ENCODE measurements at regions not wholly inside any gene's neighbourhood (a gene's known extent, or its start where the extent isn't known, plus 50 kb on each side); places are given as distances from the start of the nearest gene placed in this dataset.

DNA sequence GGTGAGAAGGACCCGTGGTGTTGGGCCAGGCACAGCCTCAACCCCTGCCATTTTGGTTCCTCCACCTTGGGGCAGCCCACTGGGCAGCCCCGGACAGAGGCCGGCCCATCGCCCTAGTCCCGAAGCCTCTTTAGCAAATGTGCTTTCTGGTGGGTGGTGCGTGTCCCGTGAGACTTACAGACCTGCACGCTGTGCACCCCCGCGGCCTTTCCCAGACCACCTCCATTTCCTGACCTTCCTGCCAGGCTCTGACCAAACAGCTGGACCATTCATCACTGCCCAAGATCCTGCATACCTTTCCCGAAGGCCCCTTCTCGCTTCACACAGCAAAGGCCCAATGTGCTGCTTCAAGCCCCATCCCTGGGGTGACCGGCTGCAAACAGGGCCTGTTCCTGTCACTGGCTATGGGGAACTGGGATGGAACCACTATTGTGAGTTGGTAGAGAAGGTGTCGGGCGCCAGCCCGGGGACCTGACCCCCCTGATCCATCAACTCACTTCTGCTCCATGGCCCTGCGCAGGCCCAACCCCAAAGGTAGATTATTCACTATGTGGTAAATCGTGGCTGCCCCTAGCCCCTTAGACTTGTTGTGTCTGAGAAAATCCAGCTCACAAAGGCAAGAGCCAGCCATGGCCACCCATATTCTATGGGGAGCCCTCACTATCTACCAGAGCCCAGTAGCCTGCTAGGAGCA, 341.0 kb downstream of the EIPR1 start:
- peaks cover 0 to 2% (median 0%) of the 10 kb centered on the region in 3 donors for H3K27me3 ChIP-seq
- H3K4me1 ChIP-seq = no peaks in the 10 kb centered on the region
- H3K36me3 ChIP-seq = no peaks in the 10 kb centered on the region
- no peak for TF ChIP-seq POLR2A (IDR thresholded peaks at IDR 0.05)
- TF ChIP-seq, protein P1, sequence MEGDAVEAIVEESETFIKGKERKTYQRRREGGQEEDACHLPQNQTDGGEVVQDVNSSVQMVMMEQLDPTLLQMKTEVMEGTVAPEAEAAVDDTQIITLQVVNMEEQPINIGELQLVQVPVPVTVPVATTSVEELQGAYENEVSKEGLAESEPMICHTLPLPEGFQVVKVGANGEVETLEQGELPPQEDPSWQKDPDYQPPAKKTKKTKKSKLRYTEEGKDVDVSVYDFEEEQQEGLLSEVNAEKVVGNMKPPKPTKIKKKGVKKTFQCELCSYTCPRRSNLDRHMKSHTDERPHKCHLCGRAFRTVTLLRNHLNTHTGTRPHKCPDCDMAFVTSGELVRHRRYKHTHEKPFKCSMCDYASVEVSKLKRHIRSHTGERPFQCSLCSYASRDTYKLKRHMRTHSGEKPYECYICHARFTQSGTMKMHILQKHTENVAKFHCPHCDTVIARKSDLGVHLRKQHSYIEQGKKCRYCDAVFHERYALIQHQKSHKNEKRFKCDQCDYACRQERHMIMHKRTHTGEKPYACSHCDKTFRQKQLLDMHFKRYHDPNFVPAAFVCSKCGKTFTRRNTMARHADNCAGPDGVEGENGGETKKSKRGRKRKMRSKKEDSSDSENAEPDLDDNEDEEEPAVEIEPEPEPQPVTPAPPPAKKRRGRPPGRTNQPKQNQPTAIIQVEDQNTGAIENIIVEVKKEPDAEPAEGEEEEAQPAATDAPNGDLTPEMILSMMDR (IDR thresholded peaks at IDR 0.05 in 4 of 5, conservative IDR thresholded peaks at IDR 0.05 in 1 of 5) = no peak
- intact Hi-C loops (cut with DNase I; ENCODE audit: low total_unique reads) (no loop called here), in situ Hi-C loops (cut with MboI; ENCODE audit: low sequenced_read_pairs in 4 of 4) (no loop called here)
- DNase-seq = no peak
- H3K4me3 ChIP-seq = no peak overlapping the region
- ATAC-seq = no peak
- H3K9me3 ChIP-seq = no peaks in the 10 kb centered on the region
- H3K27ac ChIP-seq = no peak overlapping the region

DNA sequence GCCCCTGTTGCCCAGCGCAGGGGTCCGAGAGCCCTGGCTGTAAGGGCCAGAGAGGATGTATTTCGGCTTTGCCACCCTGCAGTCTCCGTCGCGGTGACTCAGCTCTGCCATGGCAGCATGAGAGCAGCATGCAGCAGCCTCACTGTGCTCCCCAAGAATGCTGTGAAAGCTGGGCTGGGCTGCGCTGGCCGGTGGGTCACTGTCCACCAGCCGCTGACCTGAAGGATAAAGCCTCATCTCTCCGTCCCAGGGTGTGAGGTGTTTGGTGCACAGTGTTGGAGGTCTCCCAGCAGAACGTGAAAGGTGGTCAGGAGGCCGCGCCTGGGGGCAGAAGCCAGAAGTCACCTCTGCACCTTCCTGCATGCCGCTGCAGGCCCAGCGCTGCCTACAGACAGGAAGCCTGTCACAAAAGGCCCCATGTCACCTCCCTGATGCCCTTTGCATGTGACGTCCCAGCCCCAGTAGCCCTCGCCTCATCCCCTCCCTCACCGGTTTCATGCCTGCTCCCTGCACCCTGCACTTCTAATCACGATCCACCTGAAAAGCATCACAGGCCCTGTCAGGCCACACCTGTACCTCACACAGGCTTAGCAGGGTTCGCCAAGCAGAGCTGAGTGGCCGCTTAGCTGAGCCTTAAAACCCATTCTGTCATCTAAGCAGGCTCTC, 342.1 kb downstream of the EIPR1 start:
- Histone ChIP-seq H3K9me3 (no peaks in the 10 kb centered on the region), H3K4me1 (no peaks in the 10 kb centered on the region), H3K36me3 (no peaks in the 10 kb centered on the region), H3K27me3 (no peaks in the 10 kb centered on the region), H3K27ac (no peak overlapping the region), H3K4me3 (no peak overlapping the region)
- TF ChIP-seq, protein P1 (IDR thresholded peaks at IDR 0.05 in 4 of 5, conservative IDR thresholded peaks at IDR 0.05 in 1 of 5) = no peak
- no peak for TF ChIP-seq POLR2A (IDR thresholded peaks at IDR 0.05)
- ATAC-seq (no peak), DNase-seq (no peak)
- in situ Hi-C loops (cut with MboI; ENCODE audit: low sequenced_read_pairs in 4 of 4) (no loop called here), intact Hi-C loops (cut with DNase I; ENCODE audit: low total_unique reads) (no loop called here)

DNA sequence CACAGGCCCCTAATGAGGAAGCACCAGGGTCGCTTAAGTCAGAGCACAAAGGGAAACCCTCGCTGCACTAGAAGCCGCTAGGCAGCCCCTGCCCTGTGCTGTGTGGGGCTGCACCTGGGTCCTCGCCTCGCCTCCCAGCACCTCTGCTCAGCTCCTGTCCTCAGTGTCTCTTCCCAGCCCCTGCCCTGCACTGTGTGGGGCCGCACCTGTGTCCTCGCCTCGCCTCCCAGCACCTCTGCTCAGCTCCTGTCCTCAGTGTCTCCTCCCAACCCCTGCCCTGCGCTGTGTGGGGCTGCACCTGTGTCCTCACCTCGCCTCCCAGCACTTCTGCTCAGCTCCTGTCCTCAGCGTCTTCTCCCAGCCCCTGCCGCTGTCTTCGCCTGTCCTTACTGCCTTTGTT, 342.8 kb downstream of the EIPR1 start:
- Histone ChIP-seq H3K27ac (no peak overlapping the region), H3K36me3 (no peaks in the 10 kb centered on the region), H3K27me3 (no peaks in the 10 kb centered on the region), H3K9me3 (no peaks in the 10 kb centered on the region), H3K4me3 (no peak overlapping the region), H3K4me1 (no peaks in the 10 kb centered on the region)
- no peak for TF ChIP-seq POLR2A (IDR thresholded peaks at IDR 0.05)
- TF ChIP-seq, protein P1 (IDR thresholded peaks at IDR 0.05 in 4 of 5, conservative IDR thresholded peaks at IDR 0.05 in 1 of 5) = no peak
- in situ Hi-C loops (cut with MboI; ENCODE audit: low sequenced_read_pairs in 4 of 4) = no loop called here
- ATAC-seq = no peak
- intact Hi-C loops (cut with DNase I; ENCODE audit: low total_unique reads) = no loop called here
- DNase-seq = no peak

DNA sequence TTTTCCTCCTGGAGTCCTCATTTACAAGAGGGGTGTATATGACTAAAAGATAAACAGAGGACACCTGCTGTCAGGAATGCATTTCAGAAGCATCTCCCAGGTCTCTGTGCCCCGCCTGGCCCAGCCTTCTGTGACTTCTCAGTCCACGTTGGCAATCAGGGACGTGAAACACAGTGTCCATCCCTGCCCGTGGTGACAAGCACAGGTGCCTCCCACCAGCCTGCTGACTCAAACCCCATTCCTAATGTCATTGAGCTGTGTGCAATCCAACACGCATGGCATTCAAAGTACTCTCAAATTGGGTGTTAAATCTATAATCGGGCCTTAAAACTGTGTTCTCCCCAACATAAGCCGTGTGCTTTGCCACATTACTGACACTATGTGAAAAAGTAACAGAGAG, 343.2 kb downstream of the EIPR1 start:
- TF ChIP-seq, protein P1 (IDR thresholded peaks at IDR 0.05 in 4 of 5, conservative IDR thresholded peaks at IDR 0.05 in 1 of 5) = no peak
- TF ChIP-seq POLR2A (IDR thresholded peaks at IDR 0.05) = no peak
- DNase-seq = no peak
- no peaks in the 10 kb centered on the region for H3K9me3 ChIP-seq
- intact Hi-C loops (cut with DNase I; ENCODE audit: low total_unique reads) (no loop called here), in situ Hi-C loops (cut with MboI; ENCODE audit: low sequenced_read_pairs in 4 of 4) (no loop called here)
- no peaks in the 10 kb centered on the region for H3K36me3 ChIP-seq
- H3K4me3 ChIP-seq = no peak overlapping the region
- H3K27me3 ChIP-seq = no peaks in the 10 kb centered on the region
- H3K4me1 ChIP-seq = no peaks in the 10 kb centered on the region
- ATAC-seq = no peak
- no peak overlapping the region for H3K27ac ChIP-seq

Measured in gastrocnemius medialis (tissue), 4 donors.